IMR-90 (cell line): ENCODE measurements at regions not wholly inside any gene's neighbourhood (a gene's known extent, or its start where the extent isn't known, plus 50 kb on each side); places are given as distances from the start of the nearest gene placed in this dataset.

Experiments
- ATAC-seq: fragments of 200-7000 bp; cut with Tn5 transposase; 2 replicates; pipeline ENCODE4 v1.9.1; 2020; ENCODE audit warnings: low read depth, mild to moderate bottlenecking, moderate library complexity
- BruUV-seq: library from RNA; stranded (reverse); fragments of 400-500 nt; replicated peaks from 2 replicates; lab custom pipeline; 2021; lab: Mats Ljungman, UMichigan
- CTCF ChIA-PET: fragments of 300-600 bp; formaldehyde crosslinking; extraction: SDS; loops from one replicate; lab custom pipeline; 2021; ENCODE audit warnings: antibody characterized with exemption; lab: Yijun Ruan, JAX
- POLR2A ChIA-PET: fragments of 300-600 bp; sonication (Branson Sonifier 250); formaldehyde crosslinking; loops from one replicate; lab custom pipeline; 2022; ENCODE audit warnings: antibody characterized with exemption; ENCODE audit not compliant: unreplicated experiment; lab: Charles Lee
- DNase-seq: peaks from one replicate; pipeline ENCODE4 v3.0.0; 2013
- H2AFZ ChIP-seq: replicated peaks from 2 replicates; pipeline ENCODE3; 2013; ENCODE audit warnings: low read length, mild to moderate bottlenecking; ENCODE audit not compliant: poor library complexity
- H2AK5ac ChIP-seq: 2 replicates; pipeline ENCODE4 v1.6.1; 2013; ENCODE audit warnings: low read depth, low read length, inconsistent platforms
- H2AK9ac ChIP-seq: replicated peaks from 2 replicates; pipeline ENCODE3; 2013; ENCODE audit warnings: mild to moderate bottlenecking, low read depth, low read length, moderate library complexity; ENCODE audit not compliant: poor library complexity
- H2BK120ac ChIP-seq: 2 replicates; pipeline ENCODE4 v1.6.1; 2013; ENCODE audit warnings: low read depth, low read length, inconsistent platforms
- H2BK15ac ChIP-seq: 3 replicates; pipeline ENCODE4 v1.6.1; 2013; ENCODE audit warnings: low read depth, low read length, inconsistent platforms
- H2BK20ac ChIP-seq: 2 replicates; pipeline ENCODE4 v1.6.1; 2013; ENCODE audit warnings: low read depth, mild to moderate bottlenecking, inconsistent platforms, low read length, moderate library complexity
- H2BK5ac ChIP-seq: 2 replicates; pipeline ENCODE4 v1.6.1; 2013; ENCODE audit warnings: mild to moderate bottlenecking, low read depth, low read length, inconsistent platforms; ENCODE audit not compliant: poor library complexity, severe bottlenecking
- H3K14ac ChIP-seq: replicated peaks from 2 replicates; pipeline ENCODE4 v1.6.1; 2013; ENCODE audit warnings: low read depth, low read length, inconsistent platforms
- H3K18ac ChIP-seq: 2 replicates; pipeline ENCODE4 v1.6.1; 2013; ENCODE audit warnings: low read depth, low read length, control low read depth
- H3K23ac ChIP-seq: 2 replicates; pipeline ENCODE4 v1.6.1; 2013; ENCODE audit warnings: low read depth, low read length, inconsistent platforms
- H3K27ac ChIP-seq: 2 replicates; pipeline ENCODE4 v1.5.1; 2013; ENCODE audit warnings: mild to moderate bottlenecking, control low read depth, low read length; ENCODE audit not compliant: insufficient read depth
- H3K27me3 ChIP-seq: 2 replicates; pipeline ENCODE4 v1.6.1; 2013; ENCODE audit warnings: low read length; ENCODE audit not compliant: control insufficient read depth, insufficient read depth
- H3K36me3 ChIP-seq: 2 replicates; pipeline ENCODE4 v1.6.1; 2013; ENCODE audit warnings: low read length, mixed read lengths; ENCODE audit not compliant: control insufficient read depth, insufficient read depth
- H3K4ac ChIP-seq: 2 replicates; pipeline ENCODE4 v1.6.1; 2013; ENCODE audit warnings: low read depth, low read length, inconsistent platforms
- H3K4me1 ChIP-seq: 2 replicates; pipeline ENCODE4 v1.6.1; 2013; ENCODE audit warnings: low read length, mixed read lengths; ENCODE audit not compliant: control insufficient read depth, insufficient read depth
- H3K4me2 ChIP-seq: 2 replicates; pipeline ENCODE4 v1.6.1; 2013; ENCODE audit warnings: low read depth, mild to moderate bottlenecking, control low read depth, low read length, moderate library complexity
- H3K4me3 ChIP-seq: 2 replicates; pipeline ENCODE4 v1.5.1; 2013; ENCODE audit warnings: low read depth, mild to moderate bottlenecking, control low read depth, low read length, moderate library complexity; ENCODE audit not compliant: insufficient read depth
- H3K56ac ChIP-seq: 2 replicates; pipeline ENCODE4 v1.6.1; 2013; ENCODE audit warnings: low read length, inconsistent platforms; ENCODE audit not compliant: insufficient read depth; ENCODE audit errors: extremely low read depth
- H3K79me1 ChIP-seq, 2 experiments: 2 replicates each; pipeline ENCODE4 v1.6.1; 2013; ENCODE audit warnings: low read length in 2 of 2, inconsistent platforms in 1 of 2, low read depth in 1 of 2
- H3K9ac ChIP-seq: 2 replicates; pipeline ENCODE4 v1.6.1; 2013; ENCODE audit warnings: low read depth, low read length, control low read depth
- H3K9me1 ChIP-seq: 2 replicates; pipeline ENCODE4 v1.6.1; 2013; ENCODE audit warnings: low read length, inconsistent platforms; ENCODE audit not compliant: insufficient read depth
- H3K9me3 ChIP-seq: 2 replicates; pipeline ENCODE4 v1.6.1; 2013; ENCODE audit warnings: low read length; ENCODE audit not compliant: control insufficient read depth, insufficient read depth
- H4K20me1 ChIP-seq: 2 replicates; pipeline ENCODE4 v1.6.1; 2013; ENCODE audit warnings: low read length, inconsistent platforms; ENCODE audit not compliant: insufficient read depth
- H4K5ac ChIP-seq: 2 replicates; pipeline ENCODE4 v1.6.1; 2013; ENCODE audit warnings: mild to moderate bottlenecking, low read depth, low read length, control low read depth
- H4K8ac ChIP-seq, 2 experiments: 2 replicates each; pipeline ENCODE4 v1.6.1; 2013; ENCODE audit warnings: low read depth in 2 of 2, low read length in 2 of 2, control low read depth in 1 of 2, inconsistent platforms in 1 of 2
- H4K91ac ChIP-seq: 2 replicates; pipeline ENCODE4 v1.6.1; 2013; ENCODE audit warnings: low read depth, low read length, inconsistent platforms; ENCODE audit not compliant: insufficient read depth
- BHLHE40 ChIP-seq: fragments of 150-350 bp; IDR thresholded peaks from 2 replicates; pipeline ENCODE4 v1.6.1; 2016; ENCODE audit warnings: mild to moderate bottlenecking, low read depth, low read length
- CEBPB ChIP-seq: IDR thresholded peaks from 2 replicates; pipeline ENCODE4 v1.6.1; 2012; ENCODE audit warnings: low read depth, low read length, improper control_type of control experiment
- ELK1 ChIP-seq: fragments of 150-350 bp; IDR thresholded peaks from 2 replicates; pipeline ENCODE4 v1.6.1; 2016; ENCODE audit warnings: low read depth, mild to moderate bottlenecking, low read length, moderate library complexity, borderline replicate concordance
- FOS ChIP-seq: fragments of 150-350 bp; IDR thresholded peaks from 2 replicates; pipeline ENCODE4 v1.6.1; 2016; ENCODE audit warnings: low read depth, low read length
- MAFK ChIP-seq: IDR thresholded peaks from 2 replicates; pipeline ENCODE4 v1.6.1; 2012; ENCODE audit warnings: low read depth, low read length, improper control_type of control experiment
- MXI1 ChIP-seq: IDR thresholded peaks from 2 replicates; pipeline ENCODE4 v1.6.1; 2012; ENCODE audit warnings: low read depth, mild to moderate bottlenecking, low read length, moderate library complexity, borderline replicate concordance
- SMC3 ChIP-seq: fragments of 150-350 bp; IDR thresholded peaks from 2 replicates; pipeline ENCODE4 v1.6.1; 2016; ENCODE audit warnings: low read depth, mild to moderate bottlenecking, antibody characterized with exemption, low read length, moderate library complexity
- WGBS, 2 experiments: methylation state at CpG; one replicate each; pipeline versions ENCODE4 v1.1.5 to v1.1.7; 2013; ENCODE audit warnings: missing lambda C conversion rate in 2 of 2; ENCODE audit not compliant: insufficient read length in 1 of 2; ENCODE audit errors: extremely low coverage in 2 of 2; 5-methylcytosine and 5-hydroxymethylcytosine counted together
- dilution Hi-C: fragments of 300-500 bp; cut with HindIII; formaldehyde crosslinking; loops from one replicate; pipeline ENCODE4 v1.14.3; 2018; ENCODE audit warnings: low sequenced_read_pairs; ENCODE audit not compliant: unreplicated experiment
- in situ Hi-C: fragments of 300-500 bp; cut with MboI; formaldehyde crosslinking; loops from 3 replicates; pipeline ENCODE4 v1.14.3; 2019; ENCODE audit warnings: low sequenced_read_pairs, inconsistent platforms, mixed read lengths
- intact Hi-C: fragments of 100-400 bp; cut with micrococcal nuclease; formaldehyde crosslinking; loops from 2 replicates; pipeline ENCODE4 v1.10.0; 2022

- ATAC-seq = no peak
- Histone ChIP-seq H3K4me2 (no peak overlapping the region), H3K14ac (no peak overlapping the region), H3K9me1 (peaks cover 4% of the 10 kb centered on the region), H4K5ac (no peak overlapping the region), H2BK5ac (no peak overlapping the region), H2BK15ac (no peak overlapping the region), H3K9ac (no peak overlapping the region), H3K27me3 (no peaks in the 10 kb centered on the region), H3K4me1 (peaks cover 2% of the 10 kb centered on the region), H2BK20ac (no peak overlapping the region), H3K23ac (no peak overlapping the region), H4K20me1 (no peaks in the 10 kb centered on the region), H2BK120ac (no peak overlapping the region), H3K79me1 (no peaks in the 10 kb centered on the region), H3K4ac (no peak overlapping the region), H2AK5ac (0 out of 2 replicates have a peak overlapping the region, but pooled peaks have one; percentile 10), H3K56ac (no peak overlapping the region), H4K8ac (no peak overlapping the region), H3K18ac (no peak overlapping the region), H3K27ac (no peak overlapping the region), H3K9me3 (no peaks in the 10 kb centered on the region), H3K4me3 (no peak overlapping the region), H4K91ac (no peak overlapping the region), H2AK9ac (no peak overlapping the region), H3K36me3 (no peaks in the 10 kb centered on the region), H2AFZ (peak overlapping the region; percentile 15)
- in situ Hi-C loops (no loop called here), intact Hi-C loops (no loop called here), dilution Hi-C loops (no loop called here)
- BruUV-seq = no TSS peak
- WGBS, 2 experiments = 22% methylated on average over 1 of the region's 2 CpGs; no CpG with 5 or more reads in 1 of the 2 experiments
- CTCF ChIA-PET = interaction anchor here (0.6 kb wide), 1 partner anchor 31 kb away, joined by 3 read pairs; no protein-coding TSS in a partner anchor
- no peak for DNase-seq
- TF ChIP-seq FOS (no peak), SMC3 (no peak), MXI1 (no peak), MAFK (no peak), ELK1 (no peak), CEBPB (no peak), BHLHE40 (no peak)
- POLR2A ChIA-PET = no interaction called here
These were observed 277.1 kb downstream of the ANKRD50 start for GRCh38 chr4:124435274-124435950.
